ENCODE measurements at regions not wholly inside any gene's neighbourhood (a gene's known extent, or its start where the extent isn't known, plus 50 kb on each side); places are given as distances from the start of the nearest gene placed in this dataset.
"Not testable (repeated sequence)": the region's sequence is repeated elsewhere in the genome, so short reads cannot be mapped to it uniquely, and the experiment has no call there.

DNA sequence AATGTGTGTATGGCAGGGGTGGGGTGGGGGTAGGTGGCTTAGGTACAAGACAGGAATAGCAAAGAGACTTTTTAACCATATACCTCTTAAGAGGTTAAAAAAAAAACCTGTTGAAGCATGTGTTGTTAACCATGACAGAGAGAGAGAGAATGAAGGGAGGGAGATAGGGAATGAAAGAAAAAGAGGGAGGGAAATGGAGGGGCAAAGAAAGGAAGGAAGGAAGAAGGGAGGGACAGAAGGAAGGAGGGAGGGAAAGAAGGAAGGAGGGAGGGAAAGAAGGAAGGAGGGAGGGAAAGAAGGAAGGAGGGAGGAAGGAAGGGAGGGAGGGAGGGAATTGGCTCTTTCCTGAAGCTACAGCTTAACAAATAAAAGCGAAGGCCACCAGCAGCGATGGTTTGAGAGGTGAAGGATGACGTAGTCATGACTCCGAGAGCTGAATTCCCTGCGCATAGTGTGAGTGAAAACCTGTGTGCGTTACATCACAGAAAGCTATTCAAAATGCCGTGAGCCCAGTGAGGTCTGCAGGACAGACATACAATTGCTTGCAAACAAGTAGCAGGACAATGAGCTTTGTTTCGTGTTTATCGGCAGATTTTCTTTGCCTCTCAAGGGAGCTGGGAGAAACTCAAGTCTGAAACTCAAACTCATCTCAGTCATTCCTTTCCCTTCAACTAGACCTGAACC is 88.6 kb upstream of the NEDD9 start:
- DNase-seq, result no peak

- DNase-seq, result no peak
Measured at GRCh38 chr6:11318835-11319813, 86.7 kb upstream of the NEDD9 start.

DNA sequence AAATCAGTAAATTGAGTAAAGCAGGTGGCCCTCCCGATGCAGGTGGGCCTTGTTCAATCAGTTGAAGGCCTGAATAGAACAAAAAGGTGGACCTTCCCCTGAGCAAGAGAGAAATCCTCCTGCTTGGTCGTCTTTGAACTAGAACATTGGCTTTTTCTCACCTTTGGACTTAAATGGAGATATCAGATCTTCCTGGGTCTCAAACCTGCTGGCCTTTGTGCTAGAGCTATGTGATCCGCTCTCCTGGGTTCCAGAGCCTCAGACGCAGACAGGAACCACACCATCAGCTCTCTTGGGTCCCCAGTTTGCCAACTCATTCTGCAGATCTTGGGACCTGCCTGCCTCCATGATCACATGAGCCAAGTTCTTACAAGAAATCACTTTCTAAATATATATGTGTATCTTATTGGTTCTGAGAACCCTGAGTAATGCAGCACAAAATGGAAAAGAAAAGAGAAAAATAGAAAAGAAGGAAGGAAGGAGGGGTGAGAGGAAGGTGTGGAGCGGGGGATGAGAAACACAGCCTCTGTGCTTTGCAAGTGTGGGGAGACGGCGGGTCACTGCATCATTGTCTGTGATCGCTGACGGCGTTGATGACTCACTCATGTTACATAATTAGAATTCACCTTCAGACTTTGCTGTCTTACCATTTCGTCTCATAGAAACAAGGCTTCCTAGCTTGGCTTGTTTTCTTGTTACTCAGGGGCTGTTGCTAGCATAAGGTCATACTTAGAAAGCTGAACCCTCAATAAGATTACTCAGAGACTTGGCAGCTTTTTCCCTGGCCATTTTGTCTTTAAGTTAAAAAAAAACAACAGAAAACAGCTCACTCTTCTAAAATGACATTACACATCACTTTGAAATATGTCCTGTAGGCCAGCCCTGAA is 85.7 kb upstream of the NEDD9 start:
- peak; percentile 80 to 84 for DNase-seq

- no peak for DNase-seq
Measured at GRCh38 chr6:11315743-11316437, 83.4 kb upstream of the NEDD9 start.

- no peak for DNase-seq
Measured at GRCh38 chr6:11313207-11313606, 80.7 kb upstream of the NEDD9 start.

GRCh38 chr6:11311970-11312369 is 79.5 kb upstream of the NEDD9 start:
- no peak for DNase-seq

DNA sequence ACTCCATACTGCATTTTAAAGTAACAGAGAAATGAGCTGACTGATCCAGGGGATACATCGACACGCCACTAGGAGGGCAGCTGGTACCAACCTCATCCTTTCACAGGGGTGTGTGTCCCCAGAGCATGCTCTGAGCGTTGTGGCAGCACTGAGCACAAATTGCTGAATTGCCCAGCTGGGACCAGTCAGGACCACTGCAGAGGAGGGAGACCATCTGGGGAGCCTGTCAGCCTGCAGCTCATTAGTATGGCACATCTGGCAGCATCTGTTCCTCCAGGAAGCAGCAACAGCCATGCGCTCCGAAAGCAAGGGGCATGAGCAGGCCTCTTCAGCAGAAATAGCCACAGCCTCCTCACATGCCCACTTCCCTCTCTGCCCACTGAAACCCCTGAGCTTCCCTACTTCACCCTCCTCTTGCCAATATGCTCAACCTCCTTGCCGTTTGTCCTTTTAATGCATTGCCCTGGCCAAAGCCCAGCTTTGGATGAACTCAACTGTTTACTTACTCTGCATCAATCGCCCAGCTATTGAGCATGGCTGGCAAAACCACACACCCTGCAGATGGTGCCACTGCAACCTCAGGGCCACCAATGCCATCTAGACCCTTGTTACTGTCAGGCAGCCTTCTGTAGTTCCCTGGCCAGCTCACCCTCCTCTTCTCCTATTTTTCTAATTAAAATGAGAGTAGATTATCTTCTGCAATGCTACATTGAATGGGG is 77.6 kb upstream of the NEDD9 start:
- no peak for DNase-seq

DNA sequence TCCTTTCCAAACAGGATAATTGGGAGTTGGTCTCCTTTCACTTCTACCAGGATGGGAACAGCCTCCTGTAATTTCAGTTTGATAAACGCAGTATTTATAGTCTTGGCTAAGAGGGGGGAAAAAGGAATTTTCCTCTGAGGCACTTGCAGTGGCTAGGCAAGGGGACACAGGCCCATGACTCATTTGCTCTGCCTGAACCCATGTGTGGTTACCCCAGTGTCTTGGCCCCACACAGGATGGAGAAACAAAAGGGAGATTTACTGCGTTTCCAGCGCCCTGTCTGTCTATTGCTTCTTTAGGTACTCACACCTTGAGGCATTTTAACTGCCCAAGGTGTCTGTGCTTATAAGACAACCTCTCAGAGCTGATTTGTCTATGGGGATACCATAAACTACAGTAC is 74.8 kb upstream of the NEDD9 start:
- DNase-seq, result no peak

DNA sequence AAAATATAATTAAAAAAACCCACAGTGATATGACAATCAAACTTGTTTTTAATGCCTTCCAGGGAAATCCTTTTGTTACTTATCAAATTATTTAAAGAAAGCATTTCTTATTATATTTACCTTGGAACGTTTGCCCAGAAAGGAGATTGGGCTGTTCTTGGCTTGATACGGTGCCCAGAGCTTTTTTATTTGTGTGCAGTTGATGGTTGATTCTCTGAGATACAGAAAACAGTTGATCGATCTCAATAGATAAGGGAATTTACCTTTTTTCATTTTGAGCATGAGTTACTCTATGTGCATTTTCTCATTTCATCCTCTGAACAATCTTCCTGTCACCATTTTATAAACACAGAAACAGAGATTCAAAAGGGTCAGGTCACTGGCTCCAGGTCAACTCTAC is 72.5 kb upstream of the NEDD9 start:
- no peak for DNase-seq

GRCh38 chr6:11299876-11300428 is 67.5 kb upstream of the NEDD9 start:
- not testable (repeated sequence) for DNase-seq

- not testable (repeated sequence) for DNase-seq
Measured at GRCh38 chr6:11299421-11299784, 66.9 kb upstream of the NEDD9 start.

DNA sequence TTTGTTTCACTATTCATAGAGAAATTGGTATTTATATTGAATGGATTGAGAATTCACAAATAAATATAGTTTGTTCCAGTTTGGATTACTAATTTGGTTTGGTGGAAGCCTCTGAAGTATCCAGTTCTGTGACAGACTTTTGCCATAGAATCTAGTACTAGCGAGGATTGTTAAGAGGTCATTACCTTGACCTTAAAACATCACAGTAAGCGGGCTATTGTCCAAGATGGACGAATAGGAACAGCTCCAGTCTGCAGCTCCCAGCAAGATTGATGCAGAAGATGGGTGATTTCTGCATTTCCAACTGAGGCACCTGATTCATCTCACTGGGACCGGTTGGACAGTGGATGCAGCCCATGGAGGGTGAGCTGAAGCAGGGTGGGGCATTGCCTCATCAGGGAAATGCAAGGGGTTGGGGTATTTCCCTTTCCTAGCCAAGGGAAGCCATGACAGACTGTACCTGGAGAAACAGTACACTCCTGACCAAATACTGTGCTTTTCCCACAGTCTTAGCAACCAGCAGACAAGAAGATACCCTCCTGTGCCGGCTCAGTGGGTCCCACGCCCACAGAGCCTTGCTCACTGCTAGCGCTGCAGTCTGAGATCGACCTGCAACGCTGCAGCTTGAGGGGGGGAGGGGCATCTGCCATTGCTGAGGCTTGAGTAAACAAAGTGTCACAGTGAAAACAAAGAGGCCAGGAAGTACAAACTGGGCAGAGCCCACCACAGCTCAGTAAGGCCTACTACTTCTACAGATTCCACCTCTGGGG is 66.4 kb upstream of the NEDD9 start:
- no peak for DNase-seq

DNA sequence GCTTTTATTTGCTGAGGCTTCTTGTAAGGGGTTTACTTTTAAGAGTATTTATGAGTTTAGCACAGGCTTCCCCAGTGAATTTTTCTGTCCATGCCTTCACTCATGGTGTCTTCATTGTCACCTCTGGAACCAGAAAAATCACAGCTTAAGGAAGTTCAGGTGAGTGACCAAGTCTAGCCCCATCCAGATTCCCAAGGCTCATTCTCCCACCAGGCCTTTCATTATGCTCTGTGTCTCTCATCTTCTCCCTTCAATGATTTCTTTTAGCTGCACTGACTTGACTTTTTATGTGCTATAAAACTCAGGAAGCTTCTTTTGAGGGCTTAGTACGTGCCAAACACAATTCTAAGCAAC is 64.9 kb upstream of the NEDD9 start:
- no peak for DNase-seq

GRCh38 chr6:11296449-11297375 is 64.2 kb upstream of the NEDD9 start:
- DNase-seq, result no peak

GRCh38 chr6:11295969-11296368 is 63.5 kb upstream of the NEDD9 start:
- DNase-seq, result no peak

DNA sequence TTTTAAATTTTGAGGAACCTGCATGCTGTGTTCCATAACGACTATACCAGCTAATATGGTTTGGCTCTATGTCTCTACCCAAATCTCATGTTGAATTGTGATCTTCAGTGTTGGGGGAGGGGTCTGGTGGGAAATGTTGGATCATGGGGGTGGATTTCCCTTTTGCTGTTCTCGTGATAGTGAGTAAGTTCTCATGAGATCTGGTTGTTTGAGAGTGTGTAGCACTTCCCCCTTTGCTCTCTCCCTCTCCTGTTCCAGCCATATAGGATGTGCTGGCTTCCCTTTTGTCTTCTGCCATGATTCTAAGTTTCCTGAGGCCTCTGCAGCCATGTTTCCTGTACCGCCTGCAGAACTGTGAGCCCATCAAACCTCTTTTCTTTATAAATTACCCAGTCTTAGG is 61.8 kb upstream of the NEDD9 start:
- DNase-seq, result no peak

- no peak for DNase-seq
Measured at GRCh38 chr6:11292594-11293236, 60.2 kb upstream of the NEDD9 start.

- DNase-seq, result no peak
Measured at GRCh38 chr6:11292091-11292490, 59.6 kb upstream of the NEDD9 start.

- no peak for DNase-seq
Measured at GRCh38 chr6:11291582-11291981, 59.1 kb upstream of the NEDD9 start.

Measured in activated CD4-positive, alpha-beta T cell treated with anti-CD3 and anti-CD28 coated beads for 4 hours (primary cell).